HG03520 (cell line): ENCODE measurements at regions not wholly inside any gene's neighbourhood (a gene's known extent, or its start where the extent isn't known, plus 50 kb on each side); places are given as distances from the start of the nearest gene placed in this dataset.

Source experiments
- ATAC-seq: cut with Tn5 transposase; IDR thresholded peaks from one replicate; pipeline ENCODE4 v1.9.1; 2021; ENCODE audit warnings: mild to moderate bottlenecking, moderate library complexity; ENCODE audit not compliant: unreplicated experiment

DNA sequence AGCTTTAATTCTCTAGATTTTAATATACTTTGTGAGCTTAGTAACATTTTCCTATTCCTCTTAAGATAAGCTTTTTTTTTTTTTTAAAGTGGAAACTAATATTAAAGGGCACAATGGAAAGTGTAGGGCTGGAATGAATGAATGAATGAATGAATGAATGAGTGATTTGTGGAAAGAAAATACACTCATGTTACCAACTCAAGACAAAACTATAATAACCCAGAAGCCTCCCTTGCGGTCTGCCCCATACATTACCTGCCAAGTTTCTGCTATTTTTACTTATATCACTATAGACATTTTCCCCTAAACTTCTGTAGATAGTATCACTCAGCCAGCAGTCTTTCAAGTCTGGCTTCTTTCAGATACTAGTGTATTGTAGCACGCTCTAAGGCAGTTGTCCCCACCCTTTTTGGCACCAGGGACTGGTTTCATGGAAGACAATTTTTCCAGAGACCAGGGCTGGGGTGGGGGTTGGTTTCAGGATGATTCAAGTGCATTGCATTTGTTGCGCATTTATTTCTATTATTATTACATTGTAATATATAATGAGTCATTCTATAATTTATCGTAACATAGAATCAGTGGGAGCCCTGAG, 932.2 kb downstream of the TBC1D22A start:
- no peak for ATAC-seq

DNA sequence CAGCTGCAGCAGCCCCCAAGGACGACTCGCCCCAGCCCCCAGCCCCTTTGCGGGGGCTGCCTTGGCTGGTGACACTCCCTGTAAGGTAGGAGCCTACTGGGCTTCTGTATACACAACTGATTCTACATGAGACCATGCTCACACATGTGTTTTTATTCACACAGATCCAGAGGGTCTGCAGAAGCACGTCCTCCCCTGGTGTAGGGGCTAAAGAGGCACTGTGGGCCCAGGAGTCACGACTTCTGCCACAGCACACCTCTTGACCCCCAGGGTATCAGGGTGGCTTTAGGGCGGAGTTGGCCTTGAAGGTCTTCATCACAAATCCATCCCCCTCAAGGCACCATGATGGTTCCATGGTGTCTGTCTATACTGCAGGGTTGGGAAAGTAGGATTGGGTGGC, 931.2 kb downstream of the TBC1D22A start:
- ATAC-seq: no peak

DNA sequence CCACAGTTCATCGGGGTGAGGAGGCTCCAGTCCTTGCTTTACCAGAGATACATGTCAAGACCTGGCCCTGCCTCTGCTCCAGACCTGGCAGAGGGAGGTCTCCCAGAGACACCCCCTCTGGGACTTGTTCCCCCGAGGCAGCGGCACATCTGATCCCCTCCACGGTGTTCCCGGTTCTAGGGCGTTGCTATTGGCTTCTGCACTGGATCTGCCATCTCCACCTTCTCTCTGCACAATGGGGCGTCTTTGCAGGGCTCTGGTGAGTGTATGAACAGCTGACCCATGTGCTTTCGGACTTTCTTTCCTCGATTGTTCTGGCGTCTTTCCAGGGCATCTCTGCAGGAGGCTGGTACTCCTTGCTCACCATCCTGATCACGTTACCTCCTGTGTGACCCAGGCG, 930.4 kb downstream of the TBC1D22A start:
- ATAC-seq: no peak

DNA sequence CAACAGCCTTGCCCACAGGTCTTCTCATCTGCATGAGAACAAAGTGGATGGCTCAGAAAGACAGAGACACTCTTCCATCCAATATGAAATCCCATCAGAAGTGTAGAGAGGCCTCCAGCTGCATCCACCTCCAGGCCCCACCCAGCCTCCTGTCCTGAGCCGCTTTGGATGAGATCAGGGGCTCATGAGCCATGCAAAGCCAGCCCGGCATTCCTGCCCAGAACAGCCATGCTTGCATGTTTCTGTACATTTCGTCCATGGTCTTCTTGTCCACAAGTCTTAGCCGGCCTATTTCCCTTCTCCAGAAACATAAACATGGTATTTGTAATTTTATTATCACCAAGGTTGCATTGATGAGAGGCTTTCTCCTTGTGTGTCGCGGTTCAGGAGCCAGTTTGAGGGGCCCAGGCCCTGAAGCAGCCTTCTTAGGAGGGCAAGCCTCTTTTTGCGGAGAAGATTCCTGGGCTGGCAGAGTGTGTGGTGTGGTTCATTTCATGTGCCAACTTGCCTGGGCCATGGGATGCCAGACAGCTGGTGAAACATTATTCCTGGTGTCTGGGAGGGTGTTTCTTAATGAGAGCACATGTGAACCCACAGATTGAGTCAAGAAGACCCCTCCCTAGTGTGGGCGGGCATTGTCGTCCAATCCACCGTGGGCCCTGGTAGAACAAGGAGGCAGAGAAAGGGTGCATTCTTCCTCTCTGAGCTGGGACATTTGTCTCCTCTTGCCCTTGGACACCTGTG, 928.9 kb downstream of the TBC1D22A start:
- no peak for ATAC-seq

DNA sequence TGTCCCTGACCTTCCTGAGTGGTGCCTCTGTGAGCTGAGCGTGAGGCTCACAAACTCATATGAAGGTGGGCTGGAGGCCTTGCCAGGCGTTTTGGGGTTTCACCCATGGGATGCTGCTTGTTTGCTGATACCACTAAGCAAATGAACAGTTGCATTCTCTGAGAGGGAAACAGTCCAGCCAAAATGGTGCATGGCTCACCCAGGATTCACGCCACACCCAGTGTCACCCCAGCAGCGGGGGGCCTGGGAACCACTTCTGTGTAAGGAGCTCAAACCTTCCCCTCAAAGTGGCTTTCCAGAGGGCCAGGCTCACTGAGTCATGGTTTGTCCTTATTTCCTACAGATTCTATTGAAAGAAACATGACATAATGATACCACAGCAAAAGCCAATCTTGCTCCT, 928.1 kb downstream of the TBC1D22A start:
- ATAC-seq: no peak

DNA sequence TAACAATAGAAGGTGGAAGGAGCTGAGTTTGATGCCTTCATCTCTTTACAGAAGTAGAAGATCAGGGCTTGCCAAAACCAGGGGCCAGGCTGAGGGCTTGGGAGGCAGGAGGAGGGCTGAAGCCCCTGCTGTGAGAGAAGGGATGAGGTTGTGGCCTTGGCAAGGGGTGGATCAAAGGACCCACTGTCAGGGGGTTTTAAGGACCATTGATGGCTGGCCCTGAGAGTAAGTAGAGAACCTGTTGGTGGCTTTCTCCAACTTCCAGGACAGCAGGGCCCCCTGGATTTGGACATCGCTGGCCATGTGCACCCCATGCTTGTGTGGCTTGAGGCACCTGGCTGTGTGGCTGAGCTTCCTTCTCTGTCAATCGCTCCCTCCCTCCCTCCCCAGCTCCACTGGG, 927.7 kb downstream of the TBC1D22A start:
- no peak for ATAC-seq

DNA sequence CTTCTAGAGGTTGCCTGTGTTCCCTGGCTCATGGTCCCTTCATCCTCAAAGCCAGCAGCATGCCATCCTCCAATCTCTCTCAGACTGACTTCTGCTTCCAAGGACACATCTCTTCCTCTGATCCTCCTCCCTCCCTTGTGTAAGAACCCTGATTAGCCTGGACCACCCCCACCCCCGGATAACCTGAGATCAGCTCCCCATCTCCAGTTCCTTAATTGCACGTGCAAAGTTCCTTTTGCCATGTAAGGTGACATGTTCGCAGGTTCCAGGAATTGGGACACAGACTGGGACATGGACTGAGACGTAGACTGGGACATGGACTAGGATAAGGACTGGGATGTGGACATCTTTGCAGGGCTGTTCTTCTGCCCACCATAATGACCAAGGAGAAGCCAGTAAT, 925.3 kb downstream of the TBC1D22A start:
- ATAC-seq: no peak

DNA sequence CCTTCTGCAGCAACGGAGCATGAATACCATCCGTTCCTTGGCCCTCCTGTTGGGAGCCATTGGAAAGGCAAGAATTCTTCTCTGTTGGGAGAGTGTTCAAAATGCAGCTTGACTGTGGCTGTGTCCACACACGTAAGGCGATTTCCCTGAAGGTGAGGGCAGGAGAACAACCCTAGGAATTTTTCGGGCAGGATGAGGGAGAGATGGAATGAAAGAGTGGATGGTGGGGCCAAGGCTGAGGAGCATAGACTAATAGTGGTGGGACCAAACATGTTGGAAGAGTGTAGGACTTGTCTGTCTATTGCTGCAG, 924.9 kb downstream of the TBC1D22A start:
- no peak for ATAC-seq

DNA sequence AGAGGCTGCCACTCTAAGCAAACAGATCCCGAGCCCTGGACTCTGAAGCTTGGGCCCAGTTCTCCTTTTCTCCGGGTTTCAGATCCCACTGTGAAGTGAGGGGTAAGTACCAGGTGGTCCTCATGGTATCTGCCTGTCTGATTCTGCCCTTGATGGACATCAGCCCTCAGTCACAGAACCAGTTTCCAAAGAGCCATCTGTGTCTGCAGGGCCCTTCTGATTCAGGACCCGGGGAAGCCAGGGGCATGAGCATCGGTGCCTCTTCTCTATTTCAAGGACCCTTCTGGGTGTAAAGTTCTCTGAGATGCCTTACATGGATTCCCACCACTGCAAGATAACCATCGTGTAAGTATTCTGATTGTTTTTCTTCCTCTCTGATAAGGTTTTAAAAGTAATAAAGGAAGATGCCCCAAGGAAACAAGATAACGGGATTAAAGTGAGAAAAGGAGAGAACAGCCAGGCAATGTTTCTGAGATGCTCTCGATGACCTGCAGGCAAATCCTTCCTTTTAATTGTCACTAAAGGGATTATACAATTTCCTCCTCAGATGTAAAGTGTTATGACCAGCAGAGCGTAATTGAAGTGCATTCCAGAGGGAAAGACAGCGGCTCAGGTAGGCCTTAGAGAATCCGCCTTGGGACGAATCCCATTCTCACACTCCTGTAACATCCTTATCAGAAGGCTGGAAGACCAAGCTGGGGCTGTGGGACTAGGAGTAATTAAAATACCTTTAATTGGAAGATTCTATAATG, 924.3 kb downstream of the TBC1D22A start:
- no peak for ATAC-seq

DNA sequence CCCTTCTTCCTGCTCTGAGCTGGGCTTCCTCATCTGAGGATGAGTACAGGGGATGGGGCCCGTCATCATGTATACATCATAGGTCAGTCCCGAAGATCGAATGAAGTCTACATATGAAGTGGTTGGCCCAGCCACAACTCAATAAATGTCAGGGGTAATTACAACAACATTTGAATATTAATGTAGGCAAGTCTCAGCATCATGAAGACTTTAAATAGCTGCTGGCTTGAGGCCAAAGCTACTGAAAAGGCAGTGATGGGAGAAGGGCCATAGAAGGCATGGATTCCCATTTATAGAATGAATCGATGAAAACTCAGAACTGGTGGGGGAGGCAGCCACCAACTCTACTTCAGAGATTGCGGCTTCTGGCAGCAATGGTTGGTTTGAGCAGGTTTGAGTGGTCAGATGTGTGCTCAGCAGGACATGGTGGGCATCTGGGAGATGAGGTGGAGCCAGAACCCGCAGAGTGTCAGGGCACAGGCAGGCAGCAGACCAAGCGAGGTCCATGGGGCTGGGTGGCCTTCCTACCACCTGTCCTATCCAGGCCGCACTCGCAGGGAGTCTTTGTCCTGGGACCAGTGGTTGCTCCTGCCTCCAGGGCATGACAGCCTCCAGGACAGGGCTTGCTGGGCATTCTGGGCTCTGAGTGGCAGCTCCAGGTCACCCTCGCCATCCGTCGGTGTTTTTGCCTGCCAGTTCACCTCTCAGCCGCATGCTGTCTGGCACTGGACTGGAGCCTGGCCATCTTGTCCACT, 919.1 kb downstream of the TBC1D22A start:
- ATAC-seq: no peak

DNA sequence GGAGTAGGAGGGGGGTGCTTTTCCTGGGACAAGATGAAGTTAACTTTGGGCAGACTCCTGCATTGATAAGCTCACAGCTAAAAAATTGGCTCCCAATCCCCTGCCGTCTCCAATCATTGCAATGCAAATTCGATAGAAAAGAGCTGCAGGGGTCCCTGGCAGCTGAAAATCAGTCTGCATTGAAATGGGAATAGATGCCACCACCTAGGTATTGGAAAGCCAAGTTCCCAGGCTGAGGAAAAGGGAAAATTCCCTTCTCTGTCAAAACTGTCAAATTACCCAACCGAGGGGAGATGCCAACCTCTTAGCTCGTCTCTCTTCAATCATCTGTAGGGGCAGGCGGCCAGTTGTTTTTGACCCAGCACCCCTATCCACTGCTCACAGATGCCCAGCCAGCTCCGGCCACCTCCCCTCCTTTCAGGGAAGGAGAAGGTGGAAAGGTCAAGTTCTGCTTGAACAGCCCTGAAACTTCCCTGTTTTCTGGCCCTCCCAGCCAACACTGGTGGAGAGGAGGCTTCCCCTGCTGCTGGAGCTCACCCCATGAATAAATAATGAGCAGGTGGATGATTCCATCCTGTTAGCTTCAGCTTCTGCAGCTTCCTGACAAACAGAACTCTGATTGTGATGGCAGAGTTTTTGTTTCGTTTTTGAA, 916.3 kb downstream of the TBC1D22A start:
- no peak for ATAC-seq

DNA sequence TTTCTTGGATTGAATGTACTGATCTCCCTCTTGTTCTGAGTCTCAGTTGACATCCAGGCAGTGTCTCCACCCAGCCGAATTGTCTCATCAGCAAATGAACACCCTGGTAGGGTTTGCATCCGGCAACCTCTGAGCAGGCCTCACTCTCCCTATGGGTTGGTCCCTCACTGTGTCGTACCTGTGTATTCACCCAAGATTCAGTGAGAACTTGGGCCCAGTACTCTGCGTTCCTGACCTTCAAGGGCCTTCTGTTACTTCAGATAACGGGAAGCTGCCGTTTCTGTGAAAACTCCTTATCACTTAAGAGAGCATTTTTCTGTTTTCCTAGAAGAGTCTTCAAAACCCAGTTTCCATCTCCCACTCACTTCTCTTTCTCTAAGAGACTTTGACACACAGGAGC, 915.6 kb downstream of the TBC1D22A start:
- ATAC-seq: no peak

DNA sequence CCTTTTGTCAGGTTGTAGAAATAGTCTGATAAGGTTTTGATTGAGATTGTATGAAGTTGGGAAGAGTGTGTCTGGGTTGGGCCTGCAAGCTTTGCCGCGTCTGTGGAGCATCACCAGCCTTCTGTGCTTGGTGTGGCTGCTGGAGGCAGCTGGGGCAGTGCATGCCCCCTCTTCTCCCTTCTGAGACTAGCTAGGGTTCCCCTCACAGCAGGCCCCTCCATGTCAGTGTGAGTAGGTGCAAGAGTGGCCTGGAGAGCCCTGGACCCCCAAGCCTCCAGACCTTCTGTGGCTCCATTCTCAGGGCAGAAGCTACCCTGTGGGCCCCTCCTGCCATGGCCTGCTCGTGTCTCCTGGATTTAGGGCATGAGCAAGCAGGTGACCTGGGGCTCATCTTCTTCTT, 914.2 kb downstream of the TBC1D22A start:
- no peak for ATAC-seq

DNA sequence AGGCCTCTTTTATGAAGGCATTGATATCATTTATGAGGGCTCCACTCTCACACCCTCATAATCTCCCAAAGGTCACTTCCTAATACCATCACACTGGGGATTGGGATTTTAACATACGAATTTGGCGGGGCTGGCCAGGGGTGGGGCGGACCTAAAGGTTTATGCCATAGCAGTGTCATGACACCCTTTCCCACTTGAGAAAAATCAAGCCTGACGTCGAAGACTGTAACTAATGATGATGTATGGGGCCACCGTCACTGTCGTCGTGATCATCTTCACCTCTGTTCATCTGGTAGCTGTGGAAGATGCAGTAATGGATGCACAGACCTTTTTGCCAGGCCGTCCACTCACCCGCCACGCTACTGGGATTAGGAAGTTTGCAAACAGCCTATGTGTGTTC, 912.1 kb downstream of the TBC1D22A start:
- ATAC-seq: no peak

DNA sequence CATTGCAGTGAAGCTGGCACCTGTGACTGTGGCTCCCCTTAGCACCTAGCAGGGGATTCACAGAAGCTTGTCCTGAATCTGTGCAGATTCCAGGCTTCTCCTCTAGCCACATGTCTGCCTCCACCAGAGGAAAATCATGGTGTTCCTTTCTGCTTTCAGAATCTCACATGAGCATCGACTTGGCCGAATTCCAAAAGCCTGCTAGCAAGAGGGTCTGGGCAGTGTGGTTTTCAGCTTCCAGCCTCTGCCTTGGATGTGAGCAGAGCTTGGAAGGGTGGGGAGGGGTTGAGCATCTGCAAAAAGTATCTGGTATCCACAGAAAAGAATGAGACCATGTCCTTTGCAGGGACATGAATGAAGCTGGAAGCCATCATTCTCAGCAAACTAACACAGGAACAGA, 911.1 kb downstream of the TBC1D22A start:
- no peak for ATAC-seq

DNA sequence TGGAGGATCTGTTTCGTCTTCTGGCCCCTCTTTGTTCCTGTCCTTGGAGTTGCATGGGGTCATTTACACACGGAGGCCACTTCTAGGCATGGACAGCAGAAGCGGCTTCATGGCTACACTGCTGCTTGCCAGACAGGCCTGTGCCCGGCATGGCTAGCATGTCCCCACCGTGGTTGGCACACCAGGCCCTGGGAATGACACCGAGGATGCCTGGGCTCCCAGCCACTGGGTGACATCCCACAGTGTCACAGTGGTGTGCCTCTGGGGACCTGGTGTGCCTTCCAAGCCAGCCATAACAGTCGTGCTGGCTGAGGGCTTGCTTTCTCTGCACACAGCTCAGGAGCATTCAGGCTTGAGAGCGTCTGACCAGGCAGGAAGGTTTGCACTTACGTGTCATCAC, 910.1 kb downstream of the TBC1D22A start:
- ATAC-seq: no peak

DNA sequence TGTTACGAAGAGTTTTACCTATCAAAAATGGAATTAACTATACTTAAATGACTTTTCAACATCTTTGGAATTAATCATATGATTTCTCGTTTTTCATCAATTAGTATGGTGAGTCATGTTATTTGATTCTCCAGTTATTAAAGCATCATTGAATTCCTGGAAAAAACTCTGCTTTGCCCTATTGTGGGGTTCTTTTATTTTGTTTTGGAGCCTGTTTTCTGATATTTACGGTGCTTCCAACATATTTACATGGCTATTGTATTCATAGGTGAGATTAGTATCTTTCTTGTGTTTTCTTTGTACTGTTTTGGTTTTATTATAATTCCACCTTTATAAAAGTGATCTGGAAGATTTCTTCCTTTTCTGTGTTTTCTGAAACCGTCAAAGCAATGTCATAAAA, 902.7 kb downstream of the TBC1D22A start:
- ATAC-seq: no peak

DNA sequence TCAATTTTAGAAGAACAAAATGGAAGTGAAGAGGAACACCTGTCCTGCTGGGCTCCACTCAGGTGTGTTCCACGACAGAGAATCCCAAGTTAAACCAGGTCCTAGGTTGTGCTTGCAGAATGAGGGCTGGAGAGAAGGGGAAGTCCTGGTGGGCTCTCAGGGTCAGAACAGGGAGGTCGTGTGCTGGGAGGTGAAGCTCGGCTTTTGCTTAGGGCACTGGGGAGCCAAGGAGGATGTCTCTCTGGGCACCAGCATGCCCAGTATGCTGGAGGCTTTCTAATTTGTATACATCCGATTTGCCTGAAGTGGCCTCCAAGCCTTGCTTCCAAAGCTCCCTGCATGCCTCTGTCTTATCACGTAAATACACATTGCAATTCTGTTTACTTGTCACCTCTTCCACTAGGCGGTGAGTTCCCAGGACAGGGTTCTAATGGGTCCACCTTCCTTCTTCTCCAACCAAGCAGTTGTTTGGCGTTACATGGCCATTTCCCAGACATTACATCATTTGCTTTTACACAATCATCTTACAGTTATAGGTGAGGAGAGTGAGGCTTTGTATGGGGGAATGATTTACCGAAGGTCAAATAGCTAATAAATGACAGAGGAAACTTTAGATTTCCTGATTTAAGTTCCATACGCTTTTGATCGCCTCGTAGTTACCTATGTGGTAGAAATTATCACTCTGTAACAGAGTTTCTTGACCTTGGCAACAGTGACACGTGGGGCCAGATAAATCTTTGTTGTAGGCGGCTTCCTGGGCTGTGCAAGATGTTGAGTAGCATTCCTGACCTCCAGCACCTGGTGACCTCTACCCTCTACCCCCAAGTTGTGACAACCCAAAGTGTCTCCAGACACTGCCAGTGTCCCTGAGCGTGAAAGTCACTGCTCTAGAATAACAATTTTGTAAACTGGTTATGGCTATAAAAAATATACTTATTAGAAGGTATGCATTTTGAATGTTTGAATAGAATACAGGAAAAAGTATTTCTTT, 901.5 kb downstream of the TBC1D22A start:
- no peak for ATAC-seq

DNA sequence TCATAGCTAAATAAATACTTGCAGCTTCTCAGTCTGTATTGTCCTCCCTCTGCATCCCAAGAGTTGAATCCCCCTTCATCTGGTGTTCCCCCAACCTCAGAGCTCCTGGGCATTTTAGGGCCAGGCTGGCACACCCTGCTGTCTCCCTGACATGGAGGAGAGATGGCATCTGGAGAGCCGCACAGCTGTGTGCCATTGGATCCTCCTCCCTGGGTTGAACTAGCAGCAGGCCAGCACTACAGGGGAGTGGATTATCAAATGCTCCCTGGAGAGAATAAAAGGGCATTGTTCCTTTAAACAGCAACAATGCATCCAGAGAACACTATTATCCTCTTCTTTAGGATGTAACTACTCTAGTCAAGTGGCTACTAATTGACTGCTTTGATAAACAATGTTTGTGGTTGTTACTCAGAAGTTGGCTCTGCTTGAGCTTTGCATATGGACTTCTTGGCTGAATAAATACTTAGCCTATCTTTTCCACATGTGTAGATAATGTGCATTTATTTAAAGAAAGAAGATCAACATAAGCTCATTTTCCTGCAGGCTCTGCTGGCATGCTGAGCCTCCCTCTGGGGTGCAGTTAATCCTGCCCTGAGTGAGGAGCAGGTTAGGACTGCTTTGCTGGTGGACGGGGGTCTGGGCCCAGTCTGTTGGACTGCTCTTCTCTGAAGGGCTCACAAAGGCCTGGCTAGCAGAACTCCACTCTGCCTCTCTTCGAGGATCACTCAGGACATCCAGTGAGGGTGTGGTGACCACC, 897.2 kb downstream of the TBC1D22A start:
- no peak for ATAC-seq
